Endodermal cell (in vitro differentiated cells): ENCODE measurements at regions not wholly inside any gene's neighbourhood (a gene's known extent, or its start where the extent isn't known, plus 50 kb on each side); places are given as distances from the start of the nearest gene placed in this dataset.

Experiments used
- DNase-seq: peaks from one replicate; pipeline ENCODE4 v3.0.0-alpha.2; 2017
- H3K27ac ChIP-seq: 2 replicates; pipeline ENCODE4 v1.5.1; 2013; ENCODE audit warnings: mild to moderate bottlenecking, low read depth, low read length, moderate library complexity
- H3K27me3 ChIP-seq: 2 replicates; pipeline ENCODE4 v1.6.1; 2013; ENCODE audit warnings: mild to moderate bottlenecking, low read length, moderate library complexity; ENCODE audit not compliant: insufficient read depth, control insufficient read depth, poor library complexity, severe bottlenecking
- H3K36me3 ChIP-seq: 2 replicates; pipeline ENCODE4 v1.7.0; 2013; ENCODE audit warnings: mild to moderate bottlenecking, low read length, moderate library complexity; ENCODE audit not compliant: control insufficient read depth, insufficient read depth
- H3K4me1 ChIP-seq: one replicate; pipeline ENCODE4 v1.7.0; 2013; ENCODE audit warnings: low read length; ENCODE audit not compliant: control insufficient read depth, insufficient read depth
- H3K4me3 ChIP-seq: 2 replicates; pipeline ENCODE4 v1.5.1; 2013; ENCODE audit warnings: mild to moderate bottlenecking, low read length, moderate library complexity
- H3K9ac ChIP-seq: 2 replicates; pipeline ENCODE4 v1.6.1; 2013; ENCODE audit warnings: mild to moderate bottlenecking, low read length, moderate library complexity; ENCODE audit not compliant: poor library complexity, severe bottlenecking; ENCODE audit errors: extremely low read depth
- H3K9me3 ChIP-seq: 2 replicates; pipeline ENCODE4 v1.6.1; 2013; ENCODE audit warnings: mild to moderate bottlenecking, low read length, moderate library complexity; ENCODE audit not compliant: control insufficient read depth
- H3K27ac Mint-ChIP-seq: 2 replicates; pipeline ENCODE4 v1.8.0; 2020; ENCODE audit warnings: mixed read lengths
- H3K27me3 Mint-ChIP-seq: 2 replicates; pipeline ENCODE4 v1.8.0; 2021; ENCODE audit warnings: mild to moderate bottlenecking, mixed read lengths; ENCODE audit not compliant: insufficient read depth
- H3K36me3 Mint-ChIP-seq: 2 replicates; pipeline ENCODE4 v1.8.0; 2020; ENCODE audit warnings: low read depth, mixed read lengths
- H3K4me1 Mint-ChIP-seq: 2 replicates; pipeline ENCODE4 v1.8.0; 2020; ENCODE audit warnings: mixed read lengths
- H3K4me3 Mint-ChIP-seq: 2 replicates; pipeline ENCODE4 v1.8.0; 2020; ENCODE audit warnings: mild to moderate bottlenecking, moderate library complexity, mixed read lengths
- H3K9me3 Mint-ChIP-seq: 2 replicates; pipeline ENCODE4 v1.8.0; 2020; ENCODE audit warnings: mild to moderate bottlenecking, mixed read lengths
- CTCF ChIP-seq: fragments of 200-600 bp; sonication (generic); conservative IDR thresholded peaks from 2 replicates; pipeline ENCODE4 v1.5.0; 2021; ENCODE audit warnings: antibody characterized with exemption, mild to moderate bottlenecking
- WGBS, 2 experiments: methylation state at CpG; one replicate each; pipeline versions ENCODE4 v1.1.5 to v1.1.7; 2013; ENCODE audit warnings: missing lambda C conversion rate in 2 of 2, mixed read lengths in 1 of 2; ENCODE audit not compliant: insufficient coverage in 1 of 2, insufficient read length in 1 of 2; 5-methylcytosine and 5-hydroxymethylcytosine counted together

- no peak for DNase-seq
- H3K36me3 ChIP-seq, result no peaks in the 10 kb centered on the region
- peaks cover 9% of the 10 kb centered on the region for H3K9me3 ChIP-seq
- no peak overlapping the region for H3K4me3 ChIP-seq
- no peak overlapping the region for H3K27ac ChIP-seq
- H3K4me1 Mint-ChIP-seq, result peaks cover 2% of the 10 kb centered on the region
- H3K4me3 Mint-ChIP-seq, result no peak overlapping the region
- H3K27ac Mint-ChIP-seq, result no peak overlapping the region
- no peak for TF ChIP-seq CTCF
- WGBS, 2 experiments, result 69 to 100% methylated on average over 1 of the region's 1 CpG
- H3K36me3 Mint-ChIP-seq, result no peaks in the 10 kb centered on the region
- H3K4me1 ChIP-seq, result no peaks in the 10 kb centered on the region
- no peak overlapping the region for H3K9ac ChIP-seq
- H3K9me3 Mint-ChIP-seq, result peaks cover 9% of the 10 kb centered on the region
- H3K27me3 Mint-ChIP-seq, result peaks cover 2% of the 10 kb centered on the region
- H3K27me3 ChIP-seq, result no peaks in the 10 kb centered on the region
Observed at GRCh38 chr5:159555084-159555483, 224.8 kb upstream of the IL12B start.

- peaks cover 3% of the 10 kb centered on the region for H3K4me1 ChIP-seq
- no peak overlapping the region for H3K4me3 ChIP-seq
- H3K27ac ChIP-seq, result no peak overlapping the region
- Mint-ChIP-seq H3K27me3 (peaks cover 9% of the 10 kb centered on the region), H3K27ac (no peak overlapping the region), H3K36me3 (no peaks in the 10 kb centered on the region), H3K4me1 (peaks cover 13% of the 10 kb centered on the region), H3K4me3 (no peak overlapping the region), H3K9me3 (no peaks in the 10 kb centered on the region)
- H3K27me3 ChIP-seq, result no peaks in the 10 kb centered on the region
- H3K9ac ChIP-seq, result no peak overlapping the region
- H3K36me3 ChIP-seq, result no peaks in the 10 kb centered on the region
- DNase-seq, result no peak
- H3K9me3 ChIP-seq, result no peaks in the 10 kb centered on the region
- no peak for TF ChIP-seq CTCF
- 93 to 100% methylated on average over 2 of the region's 2 CpGs for WGBS, 2 experiments
Observed at GRCh38 chr5:159559337-159559736, 229.1 kb upstream of the IL12B start.

GRCh38 chr5:159560088-159560487 lies 229.8 kb upstream of the IL12B start:
- no peak overlapping the region for H3K4me3 Mint-ChIP-seq
- no peaks in the 10 kb centered on the region for H3K9me3 ChIP-seq
- 89% methylated on average over 7 of the region's 7 CpGs; no CpG with 5 or more reads in 1 of the 2 experiments for WGBS, 2 experiments
- H3K4me3 ChIP-seq, result no peak overlapping the region
- H3K27me3 Mint-ChIP-seq, result peaks cover 9% of the 10 kb centered on the region
- no peak for DNase-seq
- TF ChIP-seq CTCF, result no peak
- no peak overlapping the region for H3K27ac Mint-ChIP-seq
- H3K9me3 Mint-ChIP-seq, result no peaks in the 10 kb centered on the region
- peaks cover 3% of the 10 kb centered on the region for H3K4me1 ChIP-seq
- no peaks in the 10 kb centered on the region for H3K36me3 Mint-ChIP-seq
- no peak overlapping the region for H3K9ac ChIP-seq
- no peak overlapping the region for H3K27ac ChIP-seq
- no peaks in the 10 kb centered on the region for H3K27me3 ChIP-seq
- no peaks in the 10 kb centered on the region for H3K36me3 ChIP-seq
- peaks cover 13% of the 10 kb centered on the region for H3K4me1 Mint-ChIP-seq
